A549 (cell line): ENCODE measurements at regions not wholly inside any gene's neighbourhood (a gene's known extent, or its start where the extent isn't known, plus 50 kb on each side); places are given as distances from the start of the nearest gene placed in this dataset.
"Not testable (repeated sequence)": the region's sequence is repeated elsewhere in the genome, so short reads cannot be mapped to it uniquely, and the experiment has no call there.

ENCODE experiments used
- BCL3 ChIP-seq: fragments of >200 bp; sonication (Bioruptor Twin); formaldehyde crosslinking; IDR thresholded peaks from 3 replicates; pipeline ENCODE4 v1.6.1; 2016
- CTCF ChIP-seq: fragments of >200 bp; sonication (Bioruptor Twin); formaldehyde crosslinking; IDR thresholded peaks from 3 replicates; pipeline ENCODE4 v1.5.1; 2016

DNA sequence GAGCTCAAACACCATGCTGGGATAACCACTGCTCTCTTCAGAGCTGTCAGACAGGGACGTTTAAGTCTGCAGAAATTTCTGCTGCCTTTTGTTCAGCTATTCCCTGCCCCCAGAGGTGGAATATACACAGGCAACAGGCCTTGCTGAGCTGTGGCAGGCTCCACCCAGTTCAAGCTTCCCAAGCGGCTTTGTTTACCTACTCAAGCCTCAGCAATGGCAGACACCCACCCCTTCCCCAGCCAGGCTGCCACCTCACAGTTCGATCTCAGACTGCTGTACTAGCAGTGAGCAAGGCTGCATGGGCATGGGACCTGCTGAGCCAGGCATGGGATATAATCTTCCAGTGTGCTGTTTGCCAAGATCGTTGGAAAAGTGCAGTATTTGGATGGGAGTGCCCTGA is 1220.5 kb downstream of the FLRT2 start:
- not testable (repeated sequence) for TF ChIP-seq BCL3, CTCF
